Left colon (tissue), 2 donors: ENCODE measurements at regions not wholly inside any gene's neighbourhood (a gene's known extent, or its start where the extent isn't known, plus 50 kb on each side); places are given as distances from the start of the nearest gene placed in this dataset.
"Not testable (repeated sequence)": the region's sequence is repeated elsewhere in the genome, so short reads cannot be mapped to it uniquely, and the experiment has no call there.

Experiments
- ATAC-seq: fragments of 200-7000 bp; cut with Tn5 transposase; one replicate; pipeline ENCODE4 v1.9.1; 2020; ENCODE audit warnings: mild to moderate bottlenecking, moderate library complexity
- DNase-seq, 2 donors: peaks; one replicate each; pipeline ENCODE4 v3.0.0-alpha.2; 2020
- intact Hi-C, 2 donors: fragments of 100-400 bp; cut with DNase I in 1 of 2; cut with micrococcal nuclease in 1 of 2; formaldehyde crosslinking; loops; one replicate each; pipeline versions ENCODE4 v1.11.2 to v1.14.0; 2022; cut with DNase I, micrococcal nuclease
- donor health status: DM: no; HTN: no; CAD: no.
- donor health status: DM: yes; HTN: yes; CAD: no.

DNA sequence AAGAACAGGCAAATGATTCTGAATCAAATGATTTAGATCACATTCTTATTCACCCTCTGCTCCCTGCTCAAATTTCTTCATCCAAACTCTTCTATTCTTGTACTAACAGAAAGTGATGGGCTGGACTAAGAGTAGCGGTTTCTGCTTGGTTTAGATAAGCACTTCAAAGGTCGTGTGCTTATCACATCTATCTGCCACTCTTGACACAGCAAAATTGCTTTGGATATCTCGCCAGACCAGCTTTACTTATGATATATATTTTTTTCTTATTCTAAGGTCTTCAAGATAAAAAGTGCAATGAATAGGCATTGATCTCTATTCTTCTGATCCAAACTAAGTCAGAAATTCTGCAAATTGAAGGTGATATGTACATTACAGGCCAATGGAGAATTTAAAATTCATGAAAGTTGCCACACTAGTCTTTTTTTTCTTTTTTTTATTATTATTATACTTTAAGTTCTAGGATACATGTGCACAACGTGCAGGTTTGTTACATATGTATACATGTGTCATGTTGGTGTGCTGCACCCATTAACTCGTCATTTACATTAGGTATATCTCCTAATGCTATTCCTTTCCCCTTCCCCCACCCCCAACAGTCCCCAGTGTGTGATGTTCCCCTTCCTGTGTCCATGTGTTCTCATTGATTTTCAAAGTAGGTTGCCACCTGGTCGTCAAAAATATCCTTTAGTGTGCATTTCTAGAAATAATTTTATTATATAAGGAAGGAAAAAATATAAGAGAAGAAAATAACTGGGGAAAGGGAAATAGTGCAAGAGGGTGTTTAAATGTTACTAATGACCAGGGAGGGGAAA is 1941.0 kb upstream of the RAG2 start:
- intact Hi-C loops = no loop called here
- no peak for ATAC-seq
- no peak for DNase-seq

DNA sequence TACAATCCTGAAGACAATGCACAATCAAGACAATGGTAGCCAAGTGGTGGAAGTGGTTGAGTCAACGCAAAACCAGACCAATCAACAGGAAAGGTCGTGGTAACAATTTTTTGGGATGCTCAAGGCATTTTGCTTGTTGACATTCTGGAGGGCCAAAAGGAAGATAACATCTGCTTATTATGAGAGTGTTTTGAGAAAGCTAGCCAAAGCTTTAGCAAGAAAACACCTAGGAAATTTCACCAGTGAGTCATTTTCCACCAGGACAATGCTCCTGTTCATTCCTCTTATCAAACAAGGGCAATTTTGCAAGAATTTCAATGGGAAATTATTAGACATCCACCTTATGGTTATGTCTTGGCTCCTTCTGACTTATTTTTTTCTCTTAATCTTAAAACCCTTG is 1932.2 kb upstream of the RAG2 start:
- intact Hi-C loops = no loop called here
- no peak for DNase-seq
- ATAC-seq = no peak

DNA sequence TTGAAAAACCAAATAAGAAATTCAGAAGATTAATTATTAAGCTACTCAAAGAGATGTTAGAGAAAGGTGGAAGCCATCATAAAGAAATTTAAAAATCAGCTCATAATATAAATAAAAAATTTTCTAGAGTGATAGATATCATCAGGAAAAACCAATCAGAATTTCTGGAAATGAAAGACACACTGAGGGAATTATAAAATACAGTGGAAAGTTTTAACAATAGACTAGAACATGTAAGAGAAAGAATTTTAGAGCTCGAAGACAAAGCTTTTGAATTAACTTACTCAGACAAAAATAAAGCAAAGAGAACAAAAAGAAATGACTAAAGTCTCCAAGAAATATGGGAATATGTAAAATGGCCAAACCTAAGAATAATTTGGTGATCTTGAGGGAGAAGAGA is 1926.9 kb upstream of the RAG2 start:
- DNase-seq (no peak), ATAC-seq (no peak)
- intact Hi-C loops = no loop called here

DNA sequence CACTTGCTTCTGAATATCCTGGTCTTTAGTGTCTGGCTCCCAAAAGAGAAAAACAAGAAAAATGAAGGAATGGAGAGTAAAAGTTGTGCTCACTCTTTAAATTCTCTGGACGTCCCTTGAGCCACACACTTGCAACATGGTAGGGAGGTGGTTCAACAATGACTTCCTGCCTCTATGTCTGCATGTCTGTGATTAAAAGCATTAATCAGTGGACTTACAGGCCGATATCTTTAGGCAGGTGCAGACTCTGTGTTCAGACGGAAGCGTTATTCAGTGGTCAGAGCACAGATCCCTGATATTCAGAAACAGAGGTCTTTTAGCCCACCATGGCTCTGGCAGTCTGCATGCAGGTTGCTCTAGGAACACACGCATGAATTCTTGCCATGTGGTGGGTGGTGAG is 1920.0 kb upstream of the RAG2 start:
- DNase-seq = no peak
- ATAC-seq = no peak
- intact Hi-C loops = no loop called here

DNA sequence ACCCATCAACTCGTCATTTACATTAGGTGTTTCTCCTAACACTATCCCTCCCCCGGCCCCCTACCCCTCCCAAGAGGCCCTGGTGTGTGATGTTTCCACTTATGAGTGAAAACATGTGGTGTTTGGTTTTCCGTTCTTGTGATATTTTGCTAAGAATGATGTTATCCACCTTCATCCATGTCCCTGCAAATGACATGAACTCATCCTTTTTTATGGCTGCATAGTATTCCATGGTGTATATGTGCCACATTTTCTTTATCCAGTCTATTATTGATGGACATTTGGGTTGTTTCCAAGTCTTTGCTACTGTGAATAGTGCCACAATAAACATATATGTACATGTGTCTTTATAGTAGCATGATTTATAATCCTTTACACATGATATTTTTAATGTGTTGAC is 1914.8 kb upstream of the RAG2 start:
- intact Hi-C loops, ATAC-seq, DNase-seq: not testable (repeated sequence)

DNA sequence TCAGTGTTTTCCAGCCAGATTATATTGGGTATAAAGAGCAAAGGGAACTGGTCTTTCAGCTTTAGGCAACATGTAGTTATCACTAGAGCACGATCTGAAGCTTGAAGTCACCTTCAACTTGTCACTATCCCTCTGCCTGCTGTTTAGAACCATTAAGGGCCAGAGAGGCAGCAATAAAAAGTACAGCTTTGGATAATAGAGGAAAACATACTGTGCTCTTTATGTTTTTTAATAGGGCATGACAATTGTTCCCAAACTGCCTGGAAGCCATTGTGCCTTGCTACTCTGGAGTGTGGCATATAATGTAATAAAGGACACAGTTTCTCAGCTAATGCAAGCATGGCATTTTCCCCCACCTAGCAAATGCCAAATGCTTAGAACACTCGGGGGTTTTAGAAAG is 1912.0 kb upstream of the RAG2 start:
- intact Hi-C loops = no loop called here
- ATAC-seq = no peak

DNA sequence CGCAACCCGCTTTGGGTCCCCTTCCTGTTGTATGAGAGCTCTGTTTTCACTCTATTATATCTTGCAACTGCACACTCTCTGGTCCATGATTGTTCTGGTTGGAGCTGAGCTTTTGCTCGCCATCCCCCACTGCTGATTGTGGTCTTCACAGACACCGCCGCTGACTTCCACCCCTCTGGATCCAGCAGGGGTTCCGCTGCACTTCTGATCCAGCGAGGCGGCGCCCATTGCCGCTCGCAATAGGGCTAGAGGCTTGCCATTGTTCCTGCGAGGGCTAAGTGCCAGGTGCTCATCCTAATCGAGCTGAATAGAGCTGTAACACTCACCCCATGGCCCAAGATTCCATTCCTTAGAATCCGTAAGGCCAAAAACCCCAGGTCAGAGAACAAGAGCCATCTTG is 1905.8 kb upstream of the RAG2 start:
- intact Hi-C loops = no loop called here
- ATAC-seq (no peak), DNase-seq (no peak)

More for the DNA sequence above, 1912.0 kb upstream of the RAG2 start:
- DNase-seq = no peak

DNA sequence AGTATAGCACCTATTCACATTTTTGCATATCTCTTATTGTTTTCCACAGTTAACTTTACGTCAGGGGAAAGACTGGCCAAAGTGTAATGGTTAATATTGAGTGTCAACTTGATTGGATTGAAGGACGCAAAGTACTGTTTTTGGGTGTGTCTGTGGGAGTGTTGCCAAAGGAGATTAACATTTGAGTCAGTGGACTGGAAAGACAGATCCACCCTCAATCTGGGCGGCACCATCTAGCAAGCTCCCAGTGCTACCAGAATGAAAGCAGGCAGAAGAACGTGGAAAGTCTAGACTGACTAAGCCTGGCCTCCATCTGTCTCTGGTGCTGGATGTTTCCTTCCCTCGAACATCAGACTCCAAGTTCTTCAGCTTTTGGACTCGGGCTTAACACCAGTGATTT is 1900.7 kb upstream of the RAG2 start:
- intact Hi-C loops = no loop called here
- DNase-seq (no peak), ATAC-seq (no peak)

DNA sequence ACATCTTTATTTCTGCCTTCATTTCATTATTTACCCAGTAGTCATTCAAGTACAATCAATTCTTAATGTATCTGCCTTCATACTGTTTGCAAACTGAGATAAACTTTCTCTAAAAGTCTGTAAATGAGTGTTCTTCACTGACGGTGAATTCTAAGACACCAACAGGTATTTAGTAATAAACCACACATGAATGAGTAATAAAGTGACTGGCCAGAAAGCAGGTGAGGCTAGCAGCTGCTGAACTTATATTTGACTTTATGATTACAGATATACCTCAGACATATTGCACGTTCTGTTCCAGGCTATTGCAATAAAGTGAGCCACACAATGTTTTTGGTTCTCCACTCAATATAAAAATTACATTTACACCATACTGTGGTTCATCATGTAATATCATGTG is 1894.0 kb upstream of the RAG2 start:
- intact Hi-C loops = no loop called here
- ATAC-seq = no peak
- no peak for DNase-seq

DNA sequence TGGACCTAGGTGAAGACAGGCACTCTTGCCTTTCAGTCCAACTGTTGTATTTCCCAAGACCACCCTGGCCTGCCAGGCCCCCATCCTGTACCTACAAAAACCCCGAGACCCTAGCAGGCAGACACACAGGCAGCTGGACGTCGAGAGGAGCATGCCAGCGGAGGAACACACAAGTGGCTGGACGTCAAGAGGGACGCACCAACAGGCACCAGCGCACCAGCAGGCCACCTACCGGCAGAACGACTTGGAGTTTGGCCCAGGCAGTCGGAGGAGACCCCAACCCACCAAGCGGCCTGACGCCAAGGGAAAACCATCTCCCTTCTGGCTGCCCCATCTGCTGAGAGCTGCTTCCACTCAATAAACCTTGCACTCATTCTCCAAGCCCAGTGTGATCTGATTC is 1883.4 kb upstream of the RAG2 start:
- ATAC-seq (no peak), DNase-seq (no peak)
- intact Hi-C loops = no loop called here

DNA sequence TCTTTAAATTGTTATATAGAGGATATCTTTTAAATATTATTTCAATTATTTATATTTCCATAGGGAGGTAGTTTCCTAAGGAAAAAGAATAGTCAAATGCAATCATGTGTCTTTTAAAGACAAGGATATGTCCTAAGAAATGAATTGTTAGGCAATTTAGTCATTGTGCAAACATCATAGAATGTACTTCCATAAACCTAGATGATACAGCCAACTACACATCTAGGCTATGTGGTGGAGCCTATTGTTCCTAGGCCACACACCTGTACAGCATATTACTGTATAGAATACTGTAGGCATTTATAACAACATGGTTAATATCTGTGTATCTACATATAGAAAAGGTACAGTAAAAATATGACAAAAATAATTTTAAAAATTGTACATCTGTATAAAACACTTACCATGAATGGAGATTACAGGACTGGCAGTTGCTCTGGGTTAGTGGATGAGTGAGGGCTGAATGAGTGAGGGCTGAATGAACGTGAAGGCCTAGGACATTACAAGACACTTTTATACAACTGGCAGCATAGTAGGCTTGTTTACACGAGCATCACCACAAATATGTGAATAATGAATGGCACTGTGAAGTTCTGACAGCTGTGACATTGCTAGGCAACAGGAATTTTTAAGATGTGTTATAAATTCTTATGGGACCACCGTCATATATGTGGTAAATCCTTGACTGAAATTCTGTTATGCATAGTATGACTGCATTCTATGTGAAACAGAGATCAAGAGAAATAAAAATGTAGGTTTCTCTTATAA is 1879.0 kb upstream of the RAG2 start:
- intact Hi-C loops = no loop called here
- ATAC-seq = no peak
- no peak for DNase-seq

DNA sequence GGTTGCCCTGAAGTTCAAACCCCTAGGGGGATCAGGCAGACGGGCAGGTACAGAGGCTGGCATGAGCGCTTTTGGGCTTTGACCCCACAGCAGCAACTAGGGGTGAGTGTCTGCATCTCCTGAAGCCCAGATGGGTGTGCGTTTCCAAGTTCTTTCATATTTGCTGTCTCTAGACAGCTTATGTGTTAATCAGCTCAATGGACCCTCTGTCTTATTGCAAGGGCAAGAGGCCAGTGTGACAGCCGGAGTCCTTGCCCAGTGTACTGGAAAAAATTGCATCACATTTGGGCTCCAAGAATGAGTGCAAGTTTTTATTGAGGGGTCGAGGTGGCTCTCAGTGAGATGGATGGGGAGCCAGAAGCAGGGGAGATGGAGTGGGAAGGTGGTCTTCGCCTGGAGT is 1863.7 kb upstream of the RAG2 start:
- DNase-seq (no peak), ATAC-seq (no peak)
- intact Hi-C loops = no loop called here

DNA sequence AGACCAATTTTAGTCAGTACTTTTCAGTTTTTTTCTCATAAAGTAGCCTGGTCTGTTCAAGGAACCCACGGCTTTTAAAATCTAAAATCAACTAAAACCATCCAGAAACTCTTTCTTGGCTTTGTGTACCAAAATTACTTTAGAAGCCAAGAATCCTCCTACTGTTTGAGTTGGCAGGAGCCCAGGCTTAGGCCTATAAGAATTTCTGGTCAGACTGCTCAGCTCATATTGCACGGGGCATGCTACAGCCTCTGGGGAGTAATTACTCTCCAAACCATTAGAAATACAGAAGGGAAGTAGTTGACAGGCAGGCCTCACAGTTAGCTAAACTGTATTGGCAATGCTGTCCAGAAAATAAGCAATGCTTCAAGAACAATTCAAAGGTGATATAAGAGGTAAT is 1862.9 kb upstream of the RAG2 start:
- ATAC-seq (no peak), DNase-seq (no peak)
- intact Hi-C loops = no loop called here

DNA sequence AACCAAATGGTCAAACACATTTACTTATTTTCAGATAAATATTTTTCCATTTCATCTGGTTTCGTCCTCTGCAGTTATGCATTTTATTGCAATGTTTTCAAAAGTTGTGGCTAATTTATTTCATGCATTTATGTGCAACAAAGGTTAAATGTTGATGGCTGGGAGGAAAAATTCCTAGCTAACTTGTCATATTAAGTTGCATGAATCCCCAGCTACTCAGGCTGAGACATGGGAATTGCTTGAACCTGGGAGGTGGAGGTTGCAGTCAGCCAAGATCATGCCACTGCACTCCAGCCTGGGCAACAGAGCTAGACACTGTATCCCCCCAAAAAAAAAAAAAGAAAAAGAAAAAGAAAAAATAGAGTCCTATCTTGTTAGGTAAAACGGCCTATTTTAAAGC is 1862.4 kb upstream of the RAG2 start:
- intact Hi-C loops = no loop called here
- no peak for ATAC-seq

DNA sequence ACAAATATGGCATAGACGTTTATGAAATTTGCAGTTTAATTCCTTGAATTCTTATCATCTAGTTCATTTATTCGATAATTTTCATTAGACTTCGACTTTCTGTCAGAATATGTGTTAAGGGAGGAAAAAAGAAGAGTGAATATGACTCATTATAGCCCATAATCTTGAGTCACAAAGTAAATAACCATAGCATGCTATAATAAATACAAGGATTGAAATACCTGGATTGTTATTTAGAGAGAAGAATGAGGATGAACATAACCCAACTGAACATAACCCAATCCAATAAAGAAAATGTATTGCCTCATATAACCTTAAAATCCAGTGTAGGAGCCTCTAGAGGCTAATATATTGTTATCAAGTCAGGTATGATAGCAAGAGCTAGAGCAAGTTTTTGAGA is 1858.3 kb upstream of the RAG2 start:
- no peak for DNase-seq
- intact Hi-C loops = no loop called here
- ATAC-seq = no peak

More for the DNA sequence above, 1862.4 kb upstream of the RAG2 start:
- DNase-seq = no peak

DNA sequence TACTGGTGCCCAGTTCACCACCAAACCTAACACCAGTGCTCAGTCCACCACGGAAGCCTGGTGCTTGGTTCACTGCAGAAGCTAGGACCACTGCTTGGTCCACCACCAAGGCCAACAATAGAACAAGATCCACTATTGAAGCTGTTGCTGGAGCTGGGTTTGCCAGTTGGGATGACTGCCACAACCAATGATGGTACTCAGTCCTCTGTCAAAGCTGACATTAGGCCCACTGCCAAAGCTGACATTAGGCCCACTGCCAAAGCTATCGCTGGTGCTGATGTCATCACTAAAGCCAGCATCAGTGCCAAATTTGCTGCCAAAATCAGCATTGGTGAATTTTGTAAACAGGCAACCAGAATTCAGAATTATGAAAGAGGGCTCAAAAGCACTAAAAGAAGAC is 1850.2 kb upstream of the RAG2 start:
- no peak for ATAC-seq
- intact Hi-C loops = no loop called here
- DNase-seq = no peak

DNA sequence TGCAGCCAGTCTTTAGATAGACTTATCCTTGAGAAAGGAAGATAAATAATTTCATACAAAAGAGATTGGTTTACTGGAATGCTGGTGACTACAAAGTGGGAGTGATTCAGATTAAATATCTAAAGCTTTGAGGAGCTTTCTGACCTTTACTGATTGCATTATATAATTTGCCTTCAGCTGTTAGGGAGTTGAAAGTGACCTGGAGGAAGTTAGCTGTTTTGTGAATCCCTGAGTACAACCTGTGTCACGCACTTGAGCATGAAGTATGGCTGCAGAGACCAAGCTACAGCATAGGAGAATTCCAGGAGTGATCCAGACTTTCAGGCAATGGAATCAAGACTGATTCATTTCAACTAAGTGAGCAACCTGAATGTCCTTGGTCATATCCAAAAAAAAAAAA is 1848.3 kb upstream of the RAG2 start:
- no peak for DNase-seq
- intact Hi-C loops = no loop called here
- no peak for ATAC-seq

DNA sequence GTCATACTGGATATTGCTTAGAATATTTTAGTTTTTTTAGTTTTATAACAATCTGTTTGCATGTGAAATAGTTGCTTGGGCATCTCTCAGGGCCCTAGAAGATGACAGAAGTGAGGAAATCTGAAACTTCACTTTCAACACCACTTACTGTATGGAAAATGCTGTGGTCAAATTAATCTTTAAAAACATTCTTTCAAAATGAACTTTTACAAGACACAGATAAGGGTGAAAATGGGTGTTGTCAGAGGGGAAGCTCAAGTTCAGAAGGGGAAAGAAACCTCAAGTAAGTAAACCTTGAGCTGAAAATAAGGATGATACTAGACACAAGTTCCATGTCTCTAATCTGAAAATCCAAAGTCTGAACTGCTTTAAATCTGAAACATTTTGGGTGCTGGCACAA is 1840.1 kb upstream of the RAG2 start:
- intact Hi-C loops = no loop called here
- ATAC-seq = no peak
- no peak for DNase-seq

DNA sequence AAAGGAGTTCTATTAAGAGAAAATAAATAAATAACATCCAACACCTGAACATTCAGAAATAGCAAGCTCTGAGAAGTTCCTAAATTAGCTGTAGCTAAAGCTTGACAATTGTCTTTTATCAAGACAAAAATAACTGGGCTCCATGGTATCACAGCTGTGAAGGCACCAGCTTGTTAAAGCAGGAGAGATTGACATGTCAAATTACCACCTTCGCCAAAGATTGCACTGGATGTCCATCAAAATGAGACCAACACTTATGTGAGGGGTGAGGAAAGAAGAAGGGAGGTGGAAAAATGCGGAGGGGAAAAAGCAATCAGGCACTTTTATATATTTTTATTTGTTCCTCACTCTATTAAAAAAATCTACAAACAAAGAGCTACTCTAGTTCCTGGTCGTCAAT is 1827.5 kb upstream of the RAG2 start:
- DNase-seq (no peak), ATAC-seq (no peak)
- intact Hi-C loops = no loop called here

DNA sequence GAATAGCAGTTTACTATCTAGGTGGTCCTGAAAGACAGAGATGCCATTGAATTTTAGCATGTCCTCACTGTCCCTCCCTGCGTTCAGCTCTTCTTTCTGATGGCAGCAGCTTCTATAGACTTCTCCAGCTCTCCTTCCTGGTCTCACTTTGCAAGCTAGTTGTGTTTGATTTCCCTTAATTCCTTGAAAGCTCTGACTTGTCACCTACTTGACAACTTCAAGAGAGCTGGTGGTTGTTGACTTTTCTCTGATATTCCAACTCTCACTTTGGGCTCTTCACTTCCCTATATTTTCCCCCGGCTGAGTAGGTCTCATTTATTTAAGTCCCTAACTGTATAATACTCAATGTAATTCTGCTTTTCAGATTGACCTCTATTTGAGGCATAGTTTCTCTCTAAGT is 1825.0 kb upstream of the RAG2 start:
- DNase-seq = no peak
- intact Hi-C loops = no loop called here
- no peak for ATAC-seq

DNA sequence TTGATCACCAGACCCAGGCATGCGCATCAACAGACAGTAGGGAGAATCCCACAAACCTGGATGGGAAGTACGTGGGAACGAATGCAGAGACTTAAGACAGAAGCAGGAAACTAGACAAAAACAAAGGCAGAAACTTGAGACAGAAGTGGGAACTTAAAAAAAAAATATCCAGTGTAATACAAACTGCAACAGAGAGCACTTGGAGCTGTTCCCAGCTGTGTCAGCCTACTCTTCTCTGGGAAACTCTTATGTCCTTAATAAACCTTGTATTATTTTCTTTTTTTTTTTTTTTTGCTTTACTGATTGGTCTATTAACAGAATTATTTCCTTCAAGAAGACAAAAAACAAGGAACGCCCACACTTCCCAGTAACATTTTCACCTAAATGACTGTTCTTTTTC is 1818.1 kb upstream of the RAG2 start:
- intact Hi-C loops = no loop called here
- ATAC-seq (no peak), DNase-seq (no peak)
